IMR-90 (cell line): ENCODE measurements at regions not wholly inside any gene's neighbourhood (a gene's known extent, or its start where the extent isn't known, plus 50 kb on each side); places are given as distances from the start of the nearest gene placed in this dataset.

ENCODE experiments used
- ATAC-seq: fragments of 200-7000 bp; cut with Tn5 transposase; 2 replicates; pipeline ENCODE4 v1.9.1; 2020; ENCODE audit warnings: low read depth, mild to moderate bottlenecking, moderate library complexity
- BruUV-seq: library from RNA; stranded (reverse); fragments of 400-500 nt; replicated peaks from 2 replicates; lab custom pipeline; 2021; lab: Mats Ljungman, UMichigan
- CTCF ChIA-PET: fragments of 300-600 bp; formaldehyde crosslinking; extraction: SDS; loops from one replicate; lab custom pipeline; 2021; ENCODE audit warnings: antibody characterized with exemption; lab: Yijun Ruan, JAX
- POLR2A ChIA-PET: fragments of 300-600 bp; sonication (Branson Sonifier 250); formaldehyde crosslinking; loops from one replicate; lab custom pipeline; 2022; ENCODE audit warnings: antibody characterized with exemption; ENCODE audit not compliant: unreplicated experiment; lab: Charles Lee
- DNase-seq: peaks from one replicate; pipeline ENCODE4 v3.0.0; 2013
- H2AFZ ChIP-seq: replicated peaks from 2 replicates; pipeline ENCODE3; 2013; ENCODE audit warnings: low read length, mild to moderate bottlenecking; ENCODE audit not compliant: poor library complexity
- H2AK5ac ChIP-seq: 2 replicates; pipeline ENCODE4 v1.6.1; 2013; ENCODE audit warnings: low read depth, low read length, inconsistent platforms
- H2AK9ac ChIP-seq: replicated peaks from 2 replicates; pipeline ENCODE3; 2013; ENCODE audit warnings: mild to moderate bottlenecking, low read depth, low read length, moderate library complexity; ENCODE audit not compliant: poor library complexity
- H2BK120ac ChIP-seq: 2 replicates; pipeline ENCODE4 v1.6.1; 2013; ENCODE audit warnings: low read depth, low read length, inconsistent platforms
- H2BK15ac ChIP-seq: 3 replicates; pipeline ENCODE4 v1.6.1; 2013; ENCODE audit warnings: low read depth, low read length, inconsistent platforms
- H2BK20ac ChIP-seq: 2 replicates; pipeline ENCODE4 v1.6.1; 2013; ENCODE audit warnings: low read depth, mild to moderate bottlenecking, inconsistent platforms, low read length, moderate library complexity
- H2BK5ac ChIP-seq: 2 replicates; pipeline ENCODE4 v1.6.1; 2013; ENCODE audit warnings: mild to moderate bottlenecking, low read depth, low read length, inconsistent platforms; ENCODE audit not compliant: poor library complexity, severe bottlenecking
- H3K14ac ChIP-seq: replicated peaks from 2 replicates; pipeline ENCODE4 v1.6.1; 2013; ENCODE audit warnings: low read depth, low read length, inconsistent platforms
- H3K18ac ChIP-seq: 2 replicates; pipeline ENCODE4 v1.6.1; 2013; ENCODE audit warnings: low read depth, low read length, control low read depth
- H3K23ac ChIP-seq: 2 replicates; pipeline ENCODE4 v1.6.1; 2013; ENCODE audit warnings: low read depth, low read length, inconsistent platforms
- H3K27ac ChIP-seq: 2 replicates; pipeline ENCODE4 v1.5.1; 2013; ENCODE audit warnings: mild to moderate bottlenecking, control low read depth, low read length; ENCODE audit not compliant: insufficient read depth
- H3K27me3 ChIP-seq: 2 replicates; pipeline ENCODE4 v1.6.1; 2013; ENCODE audit warnings: low read length; ENCODE audit not compliant: control insufficient read depth, insufficient read depth
- H3K36me3 ChIP-seq: 2 replicates; pipeline ENCODE4 v1.6.1; 2013; ENCODE audit warnings: low read length, mixed read lengths; ENCODE audit not compliant: control insufficient read depth, insufficient read depth
- H3K4ac ChIP-seq: 2 replicates; pipeline ENCODE4 v1.6.1; 2013; ENCODE audit warnings: low read depth, low read length, inconsistent platforms
- H3K4me1 ChIP-seq: 2 replicates; pipeline ENCODE4 v1.6.1; 2013; ENCODE audit warnings: low read length, mixed read lengths; ENCODE audit not compliant: control insufficient read depth, insufficient read depth
- H3K4me2 ChIP-seq: 2 replicates; pipeline ENCODE4 v1.6.1; 2013; ENCODE audit warnings: low read depth, mild to moderate bottlenecking, control low read depth, low read length, moderate library complexity
- H3K4me3 ChIP-seq: 2 replicates; pipeline ENCODE4 v1.5.1; 2013; ENCODE audit warnings: low read depth, mild to moderate bottlenecking, control low read depth, low read length, moderate library complexity; ENCODE audit not compliant: insufficient read depth
- H3K56ac ChIP-seq: 2 replicates; pipeline ENCODE4 v1.6.1; 2013; ENCODE audit warnings: low read length, inconsistent platforms; ENCODE audit not compliant: insufficient read depth; ENCODE audit errors: extremely low read depth
- H3K79me1 ChIP-seq, 2 experiments: 2 replicates each; pipeline ENCODE4 v1.6.1; 2013; ENCODE audit warnings: low read length in 2 of 2, inconsistent platforms in 1 of 2, low read depth in 1 of 2
- H3K9ac ChIP-seq: 2 replicates; pipeline ENCODE4 v1.6.1; 2013; ENCODE audit warnings: low read depth, low read length, control low read depth
- H3K9me1 ChIP-seq: 2 replicates; pipeline ENCODE4 v1.6.1; 2013; ENCODE audit warnings: low read length, inconsistent platforms; ENCODE audit not compliant: insufficient read depth
- H3K9me3 ChIP-seq: 2 replicates; pipeline ENCODE4 v1.6.1; 2013; ENCODE audit warnings: low read length; ENCODE audit not compliant: control insufficient read depth, insufficient read depth
- H4K20me1 ChIP-seq: 2 replicates; pipeline ENCODE4 v1.6.1; 2013; ENCODE audit warnings: low read length, inconsistent platforms; ENCODE audit not compliant: insufficient read depth
- H4K5ac ChIP-seq: 2 replicates; pipeline ENCODE4 v1.6.1; 2013; ENCODE audit warnings: mild to moderate bottlenecking, low read depth, low read length, control low read depth
- H4K8ac ChIP-seq, 2 experiments: 2 replicates each; pipeline ENCODE4 v1.6.1; 2013; ENCODE audit warnings: low read depth in 2 of 2, low read length in 2 of 2, control low read depth in 1 of 2, inconsistent platforms in 1 of 2
- H4K91ac ChIP-seq: 2 replicates; pipeline ENCODE4 v1.6.1; 2013; ENCODE audit warnings: low read depth, low read length, inconsistent platforms; ENCODE audit not compliant: insufficient read depth
- SMC3 ChIP-seq: fragments of 150-350 bp; IDR thresholded peaks from 2 replicates; pipeline ENCODE4 v1.6.1; 2016; ENCODE audit warnings: low read depth, mild to moderate bottlenecking, antibody characterized with exemption, low read length, moderate library complexity
- WGBS, 2 experiments: methylation state at CpG; one replicate each; pipeline versions ENCODE4 v1.1.5 to v1.1.7; 2013; ENCODE audit warnings: missing lambda C conversion rate in 2 of 2; ENCODE audit not compliant: insufficient read length in 1 of 2; ENCODE audit errors: extremely low coverage in 2 of 2; 5-methylcytosine and 5-hydroxymethylcytosine counted together
- dilution Hi-C: fragments of 300-500 bp; cut with HindIII; formaldehyde crosslinking; loops from one replicate; pipeline ENCODE4 v1.14.3; 2018; ENCODE audit warnings: low sequenced_read_pairs; ENCODE audit not compliant: unreplicated experiment
- in situ Hi-C: fragments of 300-500 bp; cut with MboI; formaldehyde crosslinking; loops from 3 replicates; pipeline ENCODE4 v1.14.3; 2019; ENCODE audit warnings: low sequenced_read_pairs, inconsistent platforms, mixed read lengths
- intact Hi-C: fragments of 100-400 bp; cut with micrococcal nuclease; formaldehyde crosslinking; loops from 2 replicates; pipeline ENCODE4 v1.10.0; 2022

GRCh38 chr17:69815406-69815805 lies 259.6 kb upstream of the KCNJ16 start:
- dilution Hi-C loops, result no loop called here
- ChIA-PET POLR2A (no interaction called here), CTCF (no interaction called here)

More at GRCh38 chr17:69815406-69815805, 259.6 kb upstream of the KCNJ16 start:
- H2AFZ ChIP-seq, result no peak overlapping the region
- H3K27ac ChIP-seq, result no peak overlapping the region
- no TSS peak for BruUV-seq
- H3K9me3 ChIP-seq, result no peaks in the 10 kb centered on the region
- H3K4me2 ChIP-seq, result no peak overlapping the region
- peaks cover 11% of the 10 kb centered on the region for H3K4me1 ChIP-seq
- intact Hi-C loops (no loop called here), in situ Hi-C loops (no loop called here)
- DNase-seq, result no peak
- no peak overlapping the region for H3K14ac ChIP-seq
- no peaks in the 10 kb centered on the region for H3K79me1 ChIP-seq
- H4K91ac ChIP-seq, result no peak overlapping the region
- H3K23ac ChIP-seq, result no peak overlapping the region
- no peak for ATAC-seq
- no peaks in the 10 kb centered on the region for H3K9me1 ChIP-seq
- no peak overlapping the region for H4K5ac ChIP-seq
- H3K18ac ChIP-seq, result no peak overlapping the region
- no peak for TF ChIP-seq SMC3
- no peak overlapping the region for H2BK20ac ChIP-seq
- H2BK120ac ChIP-seq, result no peak overlapping the region
- H3K4ac ChIP-seq, result no peak overlapping the region
- H3K9ac ChIP-seq, result no peak overlapping the region
- no peak overlapping the region for H3K4me3 ChIP-seq
- H4K8ac ChIP-seq, result no peak overlapping the region
- no peaks in the 10 kb centered on the region for H4K20me1 ChIP-seq
- no peak overlapping the region for H3K56ac ChIP-seq
- no peak overlapping the region for H2BK15ac ChIP-seq
- no CpG with 5 or more reads among the region's 4 CpGs for WGBS, 2 experiments
- no peak overlapping the region for H2AK5ac ChIP-seq
- no peaks in the 10 kb centered on the region for H3K27me3 ChIP-seq
- H2BK5ac ChIP-seq, result no peak overlapping the region
- no peak overlapping the region for H2AK9ac ChIP-seq
- H3K36me3 ChIP-seq, result no peaks in the 10 kb centered on the region
